ENCODE measurements at regions not wholly inside any gene's neighbourhood (a gene's known extent, or its start where the extent isn't known, plus 50 kb on each side); places are given as distances from the start of the nearest gene placed in this dataset.

DNA sequence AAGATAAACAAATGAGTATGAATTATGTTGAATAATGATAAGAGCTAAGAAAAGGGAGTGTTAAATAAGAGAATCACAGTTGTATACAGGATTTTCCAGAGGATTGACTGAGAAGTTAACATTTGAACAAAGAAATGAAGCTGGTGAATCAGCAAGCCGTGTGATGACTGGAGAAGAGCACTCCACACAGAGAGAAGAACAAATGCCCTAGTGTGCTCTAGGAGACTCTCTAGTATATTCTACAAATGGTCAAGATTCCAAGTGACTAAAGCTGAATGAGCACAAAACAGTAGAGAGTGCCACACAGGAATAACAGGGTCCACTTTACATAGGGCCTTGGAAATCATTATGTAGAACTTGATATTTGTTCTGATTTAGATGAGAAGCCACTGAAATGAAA lies 587.1 kb upstream of the ATXN7L3B start:
- H3K27me3 ChIP-seq: no peaks in the 10 kb centered on the region
- intact Hi-C loops (cut with DNase I; ENCODE audit: low total_unique reads): no loop called here
- 31 to 64% (median 45%) methylated on average over 1 of the region's 1 CpG for WGBS, 5 donors
- TF ChIP-seq, protein P1, sequence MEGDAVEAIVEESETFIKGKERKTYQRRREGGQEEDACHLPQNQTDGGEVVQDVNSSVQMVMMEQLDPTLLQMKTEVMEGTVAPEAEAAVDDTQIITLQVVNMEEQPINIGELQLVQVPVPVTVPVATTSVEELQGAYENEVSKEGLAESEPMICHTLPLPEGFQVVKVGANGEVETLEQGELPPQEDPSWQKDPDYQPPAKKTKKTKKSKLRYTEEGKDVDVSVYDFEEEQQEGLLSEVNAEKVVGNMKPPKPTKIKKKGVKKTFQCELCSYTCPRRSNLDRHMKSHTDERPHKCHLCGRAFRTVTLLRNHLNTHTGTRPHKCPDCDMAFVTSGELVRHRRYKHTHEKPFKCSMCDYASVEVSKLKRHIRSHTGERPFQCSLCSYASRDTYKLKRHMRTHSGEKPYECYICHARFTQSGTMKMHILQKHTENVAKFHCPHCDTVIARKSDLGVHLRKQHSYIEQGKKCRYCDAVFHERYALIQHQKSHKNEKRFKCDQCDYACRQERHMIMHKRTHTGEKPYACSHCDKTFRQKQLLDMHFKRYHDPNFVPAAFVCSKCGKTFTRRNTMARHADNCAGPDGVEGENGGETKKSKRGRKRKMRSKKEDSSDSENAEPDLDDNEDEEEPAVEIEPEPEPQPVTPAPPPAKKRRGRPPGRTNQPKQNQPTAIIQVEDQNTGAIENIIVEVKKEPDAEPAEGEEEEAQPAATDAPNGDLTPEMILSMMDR (IDR thresholded peaks at IDR 0.05): no peak
- TF ChIP-seq EP300 (IDR thresholded peaks at IDR 0.05) (no peak), POLR2A (IDR thresholded peaks at IDR 0.05) (no peak), POLR2AphosphoS5 (IDR thresholded peaks at IDR 0.05) (no peak)
- no peak overlapping the region for H3K27ac ChIP-seq
- H3K4me1 ChIP-seq: no peaks in the 10 kb centered on the region
- no peak overlapping the region for H3K4me3 ChIP-seq
- DNase-seq: no peak
- H3K36me3 ChIP-seq: no peaks in the 10 kb centered on the region
- no peaks in the 10 kb centered on the region for H3K9me3 ChIP-seq

DNA sequence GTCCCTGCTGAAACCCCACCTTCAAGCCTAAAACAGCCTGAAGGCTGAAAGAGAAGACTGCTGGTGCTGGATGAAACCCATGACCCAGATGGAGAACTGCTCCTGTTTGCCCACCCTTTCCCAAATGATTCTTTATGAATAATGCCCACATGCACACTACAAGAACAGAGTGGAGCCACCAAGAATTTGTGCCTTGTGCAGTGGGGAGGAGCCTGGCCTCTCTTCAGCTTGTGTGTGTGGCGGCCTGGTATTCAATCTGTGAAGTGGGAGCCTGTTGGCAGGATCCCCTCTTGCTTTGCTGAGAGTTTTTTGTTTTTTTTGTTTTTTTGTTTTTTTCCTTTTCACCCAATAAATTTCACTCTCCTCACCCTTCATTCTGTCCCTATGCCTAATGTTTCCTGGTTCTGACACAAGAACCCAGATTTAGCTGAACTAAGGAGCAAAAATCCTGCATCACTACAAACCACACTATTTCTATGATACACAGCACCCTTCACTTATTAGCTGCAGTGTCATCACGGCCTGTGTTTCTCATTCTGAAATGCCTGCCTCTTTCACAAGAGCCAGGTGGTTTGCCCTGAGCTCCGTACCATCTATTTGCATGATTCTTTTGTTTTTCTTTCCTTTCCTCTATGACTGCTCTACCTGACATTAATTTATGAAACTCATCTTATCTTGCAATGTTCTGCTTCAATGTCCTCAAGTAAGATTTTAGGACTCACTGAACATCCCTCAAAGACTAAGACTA lies 585.5 kb upstream of the ATXN7L3B start:
- 64 to 84% (median 79%) methylated on average over 3 of the region's 3 CpGs for WGBS, 5 donors
- no peak for DNase-seq
- Histone ChIP-seq H3K4me1 (no peaks in the 10 kb centered on the region), H3K27me3 (no peaks in the 10 kb centered on the region), H3K9me3 (no peaks in the 10 kb centered on the region), H3K27ac (no peak overlapping the region), H3K4me3 (no peak overlapping the region), H3K36me3 (no peaks in the 10 kb centered on the region)
- TF ChIP-seq EP300 (IDR thresholded peaks at IDR 0.05) (no peak), POLR2AphosphoS5 (IDR thresholded peaks at IDR 0.05) (no peak), POLR2A (IDR thresholded peaks at IDR 0.05) (no peak)
- TF ChIP-seq, protein P1 (IDR thresholded peaks at IDR 0.05): no peak
- intact Hi-C loops (cut with DNase I; ENCODE audit: low total_unique reads): no loop called here

DNA sequence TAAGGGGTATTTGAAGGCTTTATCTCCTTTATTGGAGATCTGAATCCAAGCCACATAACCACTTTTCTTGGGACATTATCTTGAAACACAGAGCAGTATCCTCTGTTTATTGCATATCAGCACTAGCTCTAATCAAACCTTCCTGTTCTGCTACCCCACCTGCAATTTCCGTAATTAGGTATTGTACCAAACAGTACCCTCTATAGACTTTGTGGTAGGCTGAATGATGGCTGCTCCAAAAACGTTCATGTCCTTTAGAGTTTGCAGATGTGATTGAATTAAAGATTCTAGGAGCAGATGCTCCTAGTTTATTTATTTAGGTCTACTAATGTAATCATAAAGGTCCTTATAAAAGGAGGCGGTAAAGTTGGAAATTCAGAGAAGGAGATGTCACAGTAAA lies 573.0 kb upstream of the ATXN7L3B start:
- Histone ChIP-seq H3K4me3 (no peak overlapping the region), H3K27ac (no peak overlapping the region), H3K4me1 (no peaks in the 10 kb centered on the region), H3K9me3 (no peaks in the 10 kb centered on the region), H3K36me3 (no peaks in the 10 kb centered on the region), H3K27me3 (no peaks in the 10 kb centered on the region)
- DNase-seq: no peak
- intact Hi-C loops (cut with DNase I; ENCODE audit: low total_unique reads): no loop called here
- TF ChIP-seq POLR2A (IDR thresholded peaks at IDR 0.05) (no peak), EP300 (IDR thresholded peaks at IDR 0.05) (no peak), POLR2AphosphoS5 (IDR thresholded peaks at IDR 0.05) (no peak)
- TF ChIP-seq, protein P1 (IDR thresholded peaks at IDR 0.05): no peak
- 63 to 84% (median 77%) methylated on average over 3 of the region's 3 CpGs for WGBS, 5 donors

DNA sequence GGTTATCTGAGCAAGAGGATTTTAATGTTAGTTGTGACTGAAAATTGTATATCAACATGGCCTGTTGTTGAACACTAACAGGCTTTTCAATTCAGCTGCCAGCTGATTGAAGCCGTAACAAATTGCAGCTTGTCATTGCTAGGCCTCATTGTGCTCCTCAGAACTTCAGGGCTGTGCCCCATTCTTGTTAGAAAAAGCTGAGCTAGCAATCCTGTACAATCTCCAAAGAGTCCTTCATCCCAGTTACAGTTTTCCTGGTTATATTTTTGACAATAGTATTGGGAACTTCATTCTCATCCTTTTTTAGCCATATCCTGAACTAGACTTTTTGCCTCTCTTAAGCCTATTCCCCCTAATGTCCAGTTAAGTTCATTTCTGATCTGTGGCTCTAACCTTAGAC lies 564.1 kb upstream of the ATXN7L3B start:
- Histone ChIP-seq H3K27me3 (no peaks in the 10 kb centered on the region), H3K36me3 (no peaks in the 10 kb centered on the region), H3K9me3 (peaks cover 0 to 8% (median 3%) of the 10 kb centered on the region in 4 donors), H3K4me1 (no peaks in the 10 kb centered on the region), H3K27ac (no peak overlapping the region), H3K4me3 (no peak overlapping the region)
- WGBS, 5 donors: 76 to 88% (median 83%) methylated on average over 1 of the region's 1 CpG
- TF ChIP-seq, protein P1 (IDR thresholded peaks at IDR 0.05): no peak
- TF ChIP-seq POLR2A (IDR thresholded peaks at IDR 0.05) (no peak), POLR2AphosphoS5 (IDR thresholded peaks at IDR 0.05) (no peak), EP300 (IDR thresholded peaks at IDR 0.05) (no peak)
- intact Hi-C loops (cut with DNase I; ENCODE audit: low total_unique reads): no loop called here
- no peak for DNase-seq
